GM06990 (cell line): ENCODE measurements at regions not wholly inside any gene's neighbourhood (a gene's known extent, or its start where the extent isn't known, plus 50 kb on each side); places are given as distances from the start of the nearest gene placed in this dataset.
A peak's percentile ranks its signal among the peaks of the same experiment; 100 is the strongest.

Experiments used
- DNase-seq: peaks from one replicate; pipeline ENCODE4 v3.0.0-alpha.2; 2011; ENCODE audit not compliant: insufficient read length; ENCODE audit errors: extremely low read depth
- H3K27me3 ChIP-seq: replicated peaks from 2 replicates; pipeline ENCODE4 v1.6.0; 2011; ENCODE audit warnings: low read length; ENCODE audit not compliant: control insufficient read depth, insufficient read depth
- H3K36me3 ChIP-seq: 2 replicates; pipeline ENCODE4 v1.5.1; 2011; ENCODE audit warnings: low read length; ENCODE audit not compliant: control insufficient read depth, insufficient read depth
- H3K4me3 ChIP-seq: replicated peaks from 2 replicates; pipeline ENCODE4 v1.5.1; 2011; ENCODE audit warnings: low read depth, mild to moderate bottlenecking, control low read depth, low read length
- TF ChIP-seq, protein P1 (sequence below): IDR thresholded peaks from 2 replicates; pipeline ENCODE4 v1.5.1; 2011; ENCODE audit warnings: low read length, control low read depth, mild to moderate bottlenecking, inconsistent platforms; ENCODE audit not compliant: insufficient read depth, poor library complexity, severe bottlenecking

GRCh38 chr14:103186909-103187586, 63.8 kb downstream of the TNFAIP2 start:
- no peaks in the 10 kb centered on the region; the same call in 1 of the 2 replicates for H3K27me3 ChIP-seq
- H3K4me3 ChIP-seq, result no peak overlapping the region
- TF ChIP-seq, protein P1, sequence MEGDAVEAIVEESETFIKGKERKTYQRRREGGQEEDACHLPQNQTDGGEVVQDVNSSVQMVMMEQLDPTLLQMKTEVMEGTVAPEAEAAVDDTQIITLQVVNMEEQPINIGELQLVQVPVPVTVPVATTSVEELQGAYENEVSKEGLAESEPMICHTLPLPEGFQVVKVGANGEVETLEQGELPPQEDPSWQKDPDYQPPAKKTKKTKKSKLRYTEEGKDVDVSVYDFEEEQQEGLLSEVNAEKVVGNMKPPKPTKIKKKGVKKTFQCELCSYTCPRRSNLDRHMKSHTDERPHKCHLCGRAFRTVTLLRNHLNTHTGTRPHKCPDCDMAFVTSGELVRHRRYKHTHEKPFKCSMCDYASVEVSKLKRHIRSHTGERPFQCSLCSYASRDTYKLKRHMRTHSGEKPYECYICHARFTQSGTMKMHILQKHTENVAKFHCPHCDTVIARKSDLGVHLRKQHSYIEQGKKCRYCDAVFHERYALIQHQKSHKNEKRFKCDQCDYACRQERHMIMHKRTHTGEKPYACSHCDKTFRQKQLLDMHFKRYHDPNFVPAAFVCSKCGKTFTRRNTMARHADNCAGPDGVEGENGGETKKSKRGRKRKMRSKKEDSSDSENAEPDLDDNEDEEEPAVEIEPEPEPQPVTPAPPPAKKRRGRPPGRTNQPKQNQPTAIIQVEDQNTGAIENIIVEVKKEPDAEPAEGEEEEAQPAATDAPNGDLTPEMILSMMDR, result no peak
- DNase-seq, result no peak
- no peaks in the 10 kb centered on the region for H3K36me3 ChIP-seq

- H3K27me3 ChIP-seq, result no peaks in the 10 kb centered on the region; the same call in 1 of the 2 replicates
- TF ChIP-seq, protein P1, result no peak
- no peak for DNase-seq
- no peaks in the 10 kb centered on the region for H3K36me3 ChIP-seq
- no peak overlapping the region for H3K4me3 ChIP-seq
Observed at GRCh38 chr14:103187911-103188310, 64.7 kb downstream of the TNFAIP2 start.

GRCh38 chr14:103188810-103189480, 65.7 kb downstream of the TNFAIP2 start:
- TF ChIP-seq, protein P1, result no peak
- peak; percentile 38 for DNase-seq
- H3K36me3 ChIP-seq, result no peaks in the 10 kb centered on the region
- peak overlapping the region; percentile 20 for H3K4me3 ChIP-seq
- H3K27me3 ChIP-seq, result no peaks in the 10 kb centered on the region; the same call in 1 of the 2 replicates

- Histone ChIP-seq H3K36me3 (no peaks in the 10 kb centered on the region), H3K4me3 (peak overlapping the region; percentile 20; the same call in 1 of the 2 replicates), H3K27me3 (no peaks in the 10 kb centered on the region; the same call in 1 of the 2 replicates)
- no peak for DNase-seq
- TF ChIP-seq, protein P1, result no peak
Observed at GRCh38 chr14:103189481-103190470, 66.5 kb downstream of the TNFAIP2 start.

DNA sequence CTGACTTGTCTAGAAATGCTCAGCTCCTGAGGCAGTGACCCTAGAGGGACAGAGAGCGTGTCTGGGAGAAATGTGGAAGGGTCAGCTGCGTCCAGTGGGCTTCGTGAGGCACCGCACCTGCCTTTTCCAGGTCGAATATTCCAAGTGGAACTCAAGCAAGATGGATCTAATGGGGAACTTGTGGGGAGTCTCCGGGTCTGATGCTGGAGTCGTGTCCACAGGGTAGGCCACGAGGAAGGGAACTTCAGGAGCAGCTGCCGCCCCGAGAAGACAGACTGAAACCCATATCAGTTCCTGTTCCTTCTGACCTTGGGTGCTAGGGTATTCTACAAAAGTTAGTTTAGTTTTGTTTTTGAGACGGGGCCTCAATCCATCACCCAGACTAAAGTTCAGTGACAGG, 67.5 kb downstream of the TNFAIP2 start:
- TF ChIP-seq, protein P1, result no peak
- DNase-seq, result no peak
- no peaks in the 10 kb centered on the region; the same call in 1 of the 2 replicates for H3K27me3 ChIP-seq
- no peaks in the 10 kb centered on the region for H3K36me3 ChIP-seq
- H3K4me3 ChIP-seq, result no peak overlapping the region
